ENCODE measurements at regions not wholly inside any gene's neighbourhood (a gene's known extent, or its start where the extent isn't known, plus 50 kb on each side); places are given as distances from the start of the nearest gene placed in this dataset.
"Not testable (repeated sequence)": the region's sequence is repeated elsewhere in the genome, so short reads cannot be mapped to it uniquely, and the experiment has no call there.

GRCh38 chr5:91315701-91316100, 67.4 kb downstream of the ARRDC3 start:
- H3K4me3 Mint-ChIP-seq, result no peak overlapping the region
- peaks cover 54% of the 10 kb centered on the region for H3K4me1 Mint-ChIP-seq (ENCODE audit: low read depth)
- no peaks in the 10 kb centered on the region for H3K27me3 Mint-ChIP-seq
- peaks cover 3% of the 10 kb centered on the region for H3K9me3 Mint-ChIP-seq (ENCODE audit: low read depth)
- no peak overlapping the region for H3K27ac Mint-ChIP-seq
- peaks cover 2% of the 10 kb centered on the region for H3K36me3 Mint-ChIP-seq

DNA sequence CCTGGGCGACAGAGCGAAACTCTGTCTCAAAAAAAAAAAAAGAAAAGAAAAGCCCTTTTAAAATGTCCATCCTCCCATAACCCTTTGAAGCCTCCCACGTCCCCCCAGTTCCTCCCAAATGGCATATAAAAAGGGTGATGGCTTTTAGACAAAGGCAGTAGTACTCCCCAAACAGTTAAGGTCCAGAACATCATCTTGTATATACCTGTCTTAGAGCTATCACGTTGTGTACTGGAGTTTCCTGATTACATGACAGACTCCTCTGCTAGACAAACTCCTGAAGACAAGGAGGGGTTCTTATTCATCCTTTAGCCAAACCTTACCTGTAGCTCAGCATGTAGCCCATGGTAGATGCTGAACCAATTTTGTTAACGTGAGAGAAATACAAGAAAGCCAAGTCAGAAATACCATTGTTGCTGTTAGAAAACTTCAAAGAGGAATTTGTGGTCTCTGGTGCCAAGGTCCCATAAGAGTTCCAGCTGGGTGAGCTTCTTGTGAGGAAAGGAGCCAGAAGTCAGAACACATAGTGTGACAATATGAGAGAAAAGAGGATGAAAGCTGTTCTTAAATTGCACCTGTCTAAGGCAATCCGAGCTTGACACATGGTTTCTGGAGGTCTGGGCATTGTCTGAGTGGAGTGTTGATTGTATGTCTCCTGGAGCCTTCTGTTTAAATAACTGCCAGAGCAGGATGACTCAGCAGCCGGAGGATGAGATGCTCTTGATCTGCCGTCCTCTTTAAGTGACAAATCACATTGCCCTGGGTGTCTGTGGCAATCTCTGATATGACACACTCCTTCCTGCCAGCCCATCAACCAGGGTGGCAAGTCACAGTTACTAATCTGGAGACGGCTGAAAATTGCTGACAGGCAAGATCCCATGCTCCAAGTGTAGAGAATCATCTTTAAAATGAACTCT, 69.1 kb downstream of the ARRDC3 start:
- H3K9me3 Mint-ChIP-seq (ENCODE audit: low read depth), result peaks cover 3% of the 10 kb centered on the region
- peak overlapping the region; percentile 86 for H3K4me3 Mint-ChIP-seq
- peaks cover 57% of the 10 kb centered on the region for H3K4me1 Mint-ChIP-seq (ENCODE audit: low read depth)
- H3K36me3 Mint-ChIP-seq, result peaks cover 2% of the 10 kb centered on the region
- H3K27ac Mint-ChIP-seq, result peak overlapping the region; percentile 92
- H3K27me3 Mint-ChIP-seq, result no peaks in the 10 kb centered on the region

DNA sequence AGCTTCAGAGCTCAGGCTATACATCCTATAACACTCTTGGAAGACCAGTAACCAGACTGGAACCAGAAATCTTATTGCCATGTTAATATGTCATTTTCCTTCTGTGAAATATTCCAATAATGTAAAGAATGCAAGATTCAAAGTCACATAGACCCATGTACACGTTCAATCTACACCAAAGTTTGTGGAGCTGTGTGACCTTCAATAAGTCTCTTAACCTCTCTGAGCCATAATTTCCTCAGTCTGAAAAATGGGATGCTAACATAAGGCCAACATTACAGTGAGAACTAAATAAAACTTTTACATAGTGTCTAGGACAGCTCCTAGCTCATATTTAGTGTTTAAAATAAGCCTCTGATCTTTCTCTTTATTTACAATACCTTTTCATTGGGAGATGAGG, 70.4 kb downstream of the ARRDC3 start:
- Mint-ChIP-seq H3K9me3 (ENCODE audit: low read depth) (peaks cover 3% of the 10 kb centered on the region), H3K27me3 (no peaks in the 10 kb centered on the region), H3K27ac (peak overlapping the region; percentile 91), H3K4me1 (ENCODE audit: low read depth) (peaks cover 55% of the 10 kb centered on the region), H3K4me3 (peak overlapping the region; percentile 86), H3K36me3 (peaks cover 2% of the 10 kb centered on the region)

- peak overlapping the region; percentile 86 for H3K4me3 Mint-ChIP-seq
- H3K27me3 Mint-ChIP-seq, result no peaks in the 10 kb centered on the region
- peaks cover 2% of the 10 kb centered on the region for H3K36me3 Mint-ChIP-seq
- peaks cover 55% of the 10 kb centered on the region for H3K4me1 Mint-ChIP-seq (ENCODE audit: low read depth)
- peak overlapping the region; percentile 91 for H3K27ac Mint-ChIP-seq
- H3K9me3 Mint-ChIP-seq (ENCODE audit: low read depth), result peaks cover 3% of the 10 kb centered on the region
These were observed 71.2 kb downstream of the ARRDC3 start for GRCh38 chr5:91311697-91312501.

DNA sequence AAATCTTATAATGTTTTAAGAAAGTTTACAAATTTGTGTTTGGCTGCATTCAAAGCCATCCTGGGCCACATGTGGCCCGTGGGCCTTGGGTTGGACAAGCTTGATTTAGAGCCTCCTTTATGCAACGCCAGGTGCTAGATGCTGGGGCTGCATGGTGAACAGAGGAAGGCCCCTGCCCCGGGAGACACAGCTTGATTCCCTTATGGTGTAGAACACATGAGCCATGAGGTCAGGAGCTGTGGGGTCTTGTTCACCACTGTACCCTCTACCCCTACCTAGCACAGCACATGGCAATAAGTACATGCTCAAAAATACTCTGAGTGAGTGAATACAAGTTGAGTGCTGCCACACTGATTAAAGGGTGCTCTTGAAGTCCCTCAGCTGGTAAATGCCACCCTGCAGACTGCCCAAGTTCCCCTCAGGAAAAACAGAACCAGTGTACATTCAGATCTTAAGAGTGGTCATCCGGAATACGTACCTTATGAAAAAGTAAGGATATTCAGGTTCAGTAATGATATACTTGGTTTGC, 71.9 kb downstream of the ARRDC3 start:
- Mint-ChIP-seq H3K27ac (peak overlapping the region; percentile 91), H3K36me3 (peaks cover 4% of the 10 kb centered on the region), H3K4me3 (peak overlapping the region; percentile 86), H3K9me3 (ENCODE audit: low read depth) (peaks cover 3% of the 10 kb centered on the region), H3K27me3 (no peaks in the 10 kb centered on the region), H3K4me1 (ENCODE audit: low read depth) (peaks cover 55% of the 10 kb centered on the region)

GRCh38 chr5:91308157-91308556, 75.0 kb downstream of the ARRDC3 start:
- not testable (repeated sequence) for H3K36me3 Mint-ChIP-seq; H3K27me3 Mint-ChIP-seq; H3K9me3 Mint-ChIP-seq (ENCODE audit: low read depth); H3K4me3 Mint-ChIP-seq; H3K27ac Mint-ChIP-seq
- H3K4me1 Mint-ChIP-seq (ENCODE audit: low read depth), result peaks cover 34% of the 10 kb centered on the region

- Mint-ChIP-seq H3K36me3 (peaks cover 6% of the 10 kb centered on the region), H3K27ac (no peak overlapping the region), H3K9me3 (ENCODE audit: low read depth) (peaks cover 3% of the 10 kb centered on the region), H3K4me3 (no peak overlapping the region), H3K27me3 (no peaks in the 10 kb centered on the region), H3K4me1 (ENCODE audit: low read depth) (peaks cover 23% of the 10 kb centered on the region)
These were observed 76.1 kb downstream of the ARRDC3 start for GRCh38 chr5:91307048-91307447.

GRCh38 chr5:91306497-91306896, 76.6 kb downstream of the ARRDC3 start:
- no peaks in the 10 kb centered on the region for H3K27me3 Mint-ChIP-seq

GRCh38 chr5:91305640-91306039, 77.5 kb downstream of the ARRDC3 start:
- Mint-ChIP-seq H3K4me1 (ENCODE audit: low read depth) (peaks cover 9% of the 10 kb centered on the region), H3K27me3 (no peaks in the 10 kb centered on the region), H3K4me3 (no peak overlapping the region), H3K9me3 (ENCODE audit: low read depth) (no peaks in the 10 kb centered on the region), H3K27ac (peak overlapping the region; percentile 16), H3K36me3 (peaks cover 3% of the 10 kb centered on the region)

More at GRCh38 chr5:91306497-91306896, 76.6 kb downstream of the ARRDC3 start:
- Mint-ChIP-seq H3K4me1 (ENCODE audit: low read depth) (peaks cover 18% of the 10 kb centered on the region), H3K36me3 (peaks cover 6% of the 10 kb centered on the region), H3K4me3 (no peak overlapping the region), H3K9me3 (ENCODE audit: low read depth) (peaks cover 3% of the 10 kb centered on the region), H3K27ac (no peak overlapping the region)

DNA sequence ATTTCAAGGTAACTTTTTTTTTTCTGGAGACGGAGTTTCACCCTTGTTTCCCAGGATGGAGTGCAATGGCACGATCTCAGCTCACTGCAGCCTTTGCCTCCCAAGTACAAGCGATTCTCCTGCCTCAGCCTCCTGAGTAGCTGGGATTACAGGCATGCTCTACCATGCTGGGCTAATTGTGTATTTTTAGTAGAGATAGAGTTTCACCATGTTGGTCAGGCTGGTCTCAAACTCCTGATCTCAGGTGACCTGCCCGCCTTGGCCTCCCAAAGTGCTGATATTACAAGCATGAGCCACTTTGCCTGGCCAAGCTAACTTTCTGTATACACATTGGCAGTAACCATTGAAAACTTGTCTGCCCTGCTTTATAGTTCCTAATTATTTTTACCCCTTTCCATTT, 79.1 kb downstream of the ARRDC3 start:
- not testable (repeated sequence) for H3K27ac Mint-ChIP-seq; H3K27me3 Mint-ChIP-seq; H3K36me3 Mint-ChIP-seq; H3K9me3 Mint-ChIP-seq (ENCODE audit: low read depth); H3K4me3 Mint-ChIP-seq; H3K4me1 Mint-ChIP-seq (ENCODE audit: low read depth)

- Mint-ChIP-seq H3K9me3 (ENCODE audit: low read depth) (no peaks in the 10 kb centered on the region), H3K4me3 (no peak overlapping the region), H3K4me1 (ENCODE audit: low read depth) (no peaks in the 10 kb centered on the region), H3K27ac (no peak overlapping the region), H3K36me3 (peaks cover 3% of the 10 kb centered on the region), H3K27me3 (no peaks in the 10 kb centered on the region)
These were observed 80.2 kb downstream of the ARRDC3 start for GRCh38 chr5:91302958-91303357.

DNA sequence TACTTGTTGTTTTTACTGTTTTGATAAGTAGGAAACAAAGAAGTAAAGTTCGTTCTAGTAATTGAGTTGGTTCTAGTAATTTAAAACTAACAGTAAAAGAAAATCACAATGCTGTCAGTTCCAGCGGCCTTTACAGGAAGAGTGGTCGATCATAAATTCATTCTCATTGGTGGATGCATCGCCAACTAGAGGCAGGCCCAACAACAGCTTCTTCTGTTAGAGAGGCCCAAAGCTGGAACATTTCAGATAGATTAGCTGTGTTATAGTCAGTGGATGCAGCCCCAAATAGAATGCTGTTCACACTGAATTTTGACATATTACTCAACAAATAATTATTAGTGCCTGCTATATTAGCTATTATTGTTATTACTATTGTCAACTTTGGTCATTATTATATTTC, 80.8 kb downstream of the ARRDC3 start:
- Mint-ChIP-seq H3K4me1 (ENCODE audit: low read depth) (no peaks in the 10 kb centered on the region), H3K9me3 (ENCODE audit: low read depth) (no peaks in the 10 kb centered on the region), H3K27me3 (no peaks in the 10 kb centered on the region), H3K27ac (no peak overlapping the region), H3K36me3 (peaks cover 3% of the 10 kb centered on the region), H3K4me3 (no peak overlapping the region)

- no peaks in the 10 kb centered on the region for H3K27me3 Mint-ChIP-seq
- H3K9me3 Mint-ChIP-seq (ENCODE audit: low read depth), result no peaks in the 10 kb centered on the region
- H3K4me3 Mint-ChIP-seq, result no peak overlapping the region
- peaks cover 3% of the 10 kb centered on the region for H3K36me3 Mint-ChIP-seq
- no peaks in the 10 kb centered on the region for H3K4me1 Mint-ChIP-seq (ENCODE audit: low read depth)
- H3K27ac Mint-ChIP-seq, result no peak overlapping the region
These were observed 81.8 kb downstream of the ARRDC3 start for GRCh38 chr5:91301106-91301846.

DNA sequence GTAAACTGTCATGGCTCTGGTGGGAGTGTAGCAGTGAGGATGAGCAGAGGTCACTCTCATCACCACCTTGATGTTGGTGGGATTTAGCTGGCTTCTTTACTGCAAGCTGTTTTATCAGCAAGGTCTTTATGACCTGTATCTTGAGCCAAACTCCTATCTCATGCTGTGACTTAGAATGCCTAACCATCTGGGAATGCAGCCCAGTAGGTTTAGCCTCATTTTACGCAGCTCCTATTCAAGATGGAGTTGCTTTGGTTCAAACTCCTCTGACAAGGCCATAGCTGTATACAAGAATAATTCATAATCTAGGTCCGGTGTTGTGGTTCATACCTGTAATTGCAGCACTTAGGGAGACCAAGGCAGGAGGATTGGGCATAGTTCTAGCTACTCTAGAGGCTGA, 85.1 kb downstream of the ARRDC3 start:
- Mint-ChIP-seq H3K9me3 (ENCODE audit: low read depth) (no peaks in the 10 kb centered on the region), H3K27ac (no peak overlapping the region), H3K36me3 (no peaks in the 10 kb centered on the region), H3K4me3 (no peak overlapping the region), H3K27me3 (no peaks in the 10 kb centered on the region), H3K4me1 (ENCODE audit: low read depth) (peaks cover 2% of the 10 kb centered on the region)

All from activated naive CD8-positive, alpha-beta T cell (primary cell).